ENCODE measurements at regions not wholly inside any gene's neighbourhood (a gene's known extent, or its start where the extent isn't known, plus 50 kb on each side); places are given as distances from the start of the nearest gene placed in this dataset.
"Not testable (repeated sequence)": the region's sequence is repeated elsewhere in the genome, so short reads cannot be mapped to it uniquely, and the experiment has no call there.

- DNase-seq (ENCODE audit: extremely low read depth in 1 of 11, low read depth in 9 of 11, low spot score in 4 of 11): not testable (repeated sequence)
These were observed 135.8 kb downstream of the CCDC74A start for GRCh38 chr2:131663501-131663900.

DNA sequence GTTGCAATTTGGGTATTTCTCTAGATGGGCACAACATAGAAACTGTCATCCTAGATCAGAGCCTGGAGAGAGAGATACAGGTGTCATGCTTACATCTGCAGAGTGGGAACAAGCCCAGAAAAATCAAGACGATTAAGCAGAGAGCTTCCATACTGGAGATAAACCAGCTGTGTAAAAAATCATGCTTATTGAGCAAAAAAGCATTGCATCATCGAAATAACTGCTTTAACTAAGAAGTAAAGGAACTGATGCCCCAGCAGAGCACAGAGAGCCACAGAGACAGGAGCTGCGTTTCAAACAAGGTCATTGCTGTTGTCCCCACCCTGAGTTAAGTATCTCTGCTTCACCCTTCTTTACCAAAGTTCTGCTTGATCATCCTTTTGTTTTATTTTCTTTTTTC is 138.0 kb downstream of the CCDC74A start:
- not testable (repeated sequence) for DNase-seq (ENCODE audit: extremely low read depth in 1 of 11, low read depth in 9 of 11, low spot score in 4 of 11)

GRCh38 chr2:131668794-131669540 is 141.3 kb downstream of the CCDC74A start:
- DNase-seq (ENCODE audit: extremely low read depth in 1 of 11, low read depth in 9 of 11, low spot score in 4 of 11): not testable (repeated sequence)

- not testable (repeated sequence) for DNase-seq (ENCODE audit: extremely low read depth in 1 of 11, low read depth in 9 of 11, low spot score in 4 of 11)
These were observed 144.3 kb downstream of the CCDC74A start for GRCh38 chr2:131671841-131672470.

DNA sequence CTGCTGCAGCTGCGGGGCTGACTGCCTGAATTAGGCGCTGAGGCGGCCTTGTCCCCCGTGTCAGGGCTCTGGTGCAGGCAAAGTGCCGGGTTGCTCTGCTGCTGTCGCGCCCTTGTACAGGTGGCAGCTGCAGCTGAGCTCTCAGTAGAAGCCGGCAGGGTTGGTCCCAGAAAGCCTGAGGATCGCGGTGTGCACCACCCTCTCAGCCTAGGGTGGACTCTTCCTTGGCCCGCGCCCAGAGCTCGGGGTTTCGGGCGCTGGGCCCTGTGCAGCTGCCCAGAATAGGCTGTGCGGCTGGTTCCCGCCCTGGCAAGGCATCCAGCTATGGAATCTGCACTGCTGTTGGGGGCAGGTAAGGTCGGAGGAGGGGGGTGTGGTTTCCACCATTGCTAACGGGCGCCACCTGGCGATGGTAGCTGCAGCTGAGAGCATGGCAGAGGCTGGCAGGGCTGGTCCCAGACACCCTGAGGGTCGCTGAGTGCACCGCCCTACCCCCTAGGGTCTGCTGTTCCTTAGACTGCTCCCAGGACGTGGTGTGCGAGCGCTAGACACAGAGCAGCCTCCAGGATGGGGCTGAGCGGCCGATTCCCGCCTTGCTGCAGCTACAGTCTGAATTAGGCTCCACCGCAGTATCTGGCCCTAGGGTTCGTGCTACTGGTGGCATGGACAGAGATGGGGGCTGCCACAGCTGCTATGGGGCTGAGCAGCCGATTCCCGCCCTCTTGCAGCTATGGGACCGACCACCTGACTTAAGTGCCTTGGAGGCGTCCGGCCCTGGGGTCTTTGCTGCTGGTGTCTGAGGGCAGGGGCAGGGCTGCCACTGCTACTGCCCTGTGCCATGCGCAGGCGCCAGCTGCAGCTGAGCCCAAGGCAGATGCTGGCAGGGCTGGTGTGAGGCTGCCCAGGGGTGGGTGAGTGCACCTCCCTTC is 145.0 kb downstream of the CCDC74A start:
- peak in 5 of 11 donors; percentile 38 to 53 (median 46) for DNase-seq (ENCODE audit: extremely low read depth in 1 of 11, low read depth in 9 of 11, low spot score in 4 of 11)

GRCh38 chr2:131673400-131674173 is 145.9 kb downstream of the CCDC74A start:
- DNase-seq (ENCODE audit: extremely low read depth in 1 of 11, low read depth in 9 of 11, low spot score in 4 of 11): peak in 4 of 11 donors; percentile 38 to 56 (median 49)

GRCh38 chr2:131674174-131674507 is 146.5 kb downstream of the CCDC74A start:
- no peak for DNase-seq (ENCODE audit: extremely low read depth in 1 of 11, low read depth in 9 of 11, low spot score in 4 of 11)

- DNase-seq (ENCODE audit: extremely low read depth in 1 of 11, low read depth in 9 of 11, low spot score in 4 of 11): not testable (repeated sequence)
These were observed 154.0 kb downstream of the CCDC74A start for GRCh38 chr2:131681611-131682121.

DNA sequence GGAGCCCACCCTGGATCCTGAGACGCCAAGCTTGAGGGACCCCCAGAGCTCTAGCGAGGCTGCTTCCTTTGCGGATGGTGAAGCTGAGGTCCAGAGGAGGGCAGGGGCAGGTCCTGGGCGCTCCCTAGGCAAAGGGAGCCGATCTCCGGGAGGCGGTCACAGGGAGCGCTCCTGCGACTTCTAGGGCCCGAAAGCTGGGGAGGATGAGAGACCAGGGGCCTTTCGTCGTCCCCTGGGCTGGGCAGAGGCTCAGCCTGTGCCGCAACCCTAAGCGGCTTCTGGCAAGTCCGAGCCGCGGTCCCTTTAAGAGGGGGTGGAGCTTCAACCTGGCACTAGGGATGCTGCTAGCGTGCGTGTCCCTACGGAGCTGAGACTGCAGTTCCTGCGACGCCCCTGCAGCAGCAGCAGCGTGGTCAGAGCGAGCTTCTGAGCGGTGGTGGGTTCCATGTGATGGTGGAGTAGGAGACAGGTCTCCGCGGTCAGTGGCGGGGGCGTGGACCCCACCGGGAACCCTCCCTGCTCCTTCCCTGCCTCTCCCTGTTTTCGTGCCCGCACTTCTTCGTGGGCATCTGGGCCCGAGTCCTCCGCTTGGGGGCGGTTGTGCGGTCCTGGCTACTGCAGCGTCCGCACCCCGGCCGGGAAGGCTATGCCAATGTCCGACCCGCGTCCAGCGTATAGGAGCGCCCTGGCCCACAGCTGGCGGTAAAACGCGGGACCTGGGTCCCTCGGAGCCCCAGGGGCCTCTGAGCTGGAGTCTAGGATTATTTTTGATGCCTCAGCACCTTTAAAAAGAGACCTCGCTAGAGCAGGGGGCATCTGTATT is 154.6 kb downstream of the CCDC74A start:
- DNase-seq (ENCODE audit: extremely low read depth in 1 of 11, low read depth in 9 of 11, low spot score in 4 of 11): peak in 10 of 11 donors; percentile 59 to 86 (median 68)

DNA sequence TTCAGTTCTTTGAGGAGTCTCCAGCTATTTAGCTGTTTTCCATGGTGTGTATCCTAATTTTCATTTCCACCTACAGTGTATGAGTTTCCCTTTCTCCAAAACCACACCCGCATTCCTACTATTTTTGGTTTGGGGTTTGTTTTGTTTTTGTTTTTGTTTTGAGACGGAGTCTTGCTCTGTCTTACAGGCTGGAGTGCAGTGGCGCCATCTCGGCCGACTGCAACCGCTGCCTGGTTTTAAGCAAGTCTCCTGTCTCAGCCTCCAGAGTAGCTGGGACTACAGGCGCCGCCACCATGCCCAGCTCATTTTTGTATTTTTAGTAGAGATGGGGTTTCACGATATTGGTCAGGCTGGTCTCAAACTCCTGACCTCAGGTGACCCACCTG is 155.2 kb downstream of the CCDC74A start:
- not testable (repeated sequence) for DNase-seq (ENCODE audit: extremely low read depth in 1 of 11, low read depth in 9 of 11, low spot score in 4 of 11)

DNA sequence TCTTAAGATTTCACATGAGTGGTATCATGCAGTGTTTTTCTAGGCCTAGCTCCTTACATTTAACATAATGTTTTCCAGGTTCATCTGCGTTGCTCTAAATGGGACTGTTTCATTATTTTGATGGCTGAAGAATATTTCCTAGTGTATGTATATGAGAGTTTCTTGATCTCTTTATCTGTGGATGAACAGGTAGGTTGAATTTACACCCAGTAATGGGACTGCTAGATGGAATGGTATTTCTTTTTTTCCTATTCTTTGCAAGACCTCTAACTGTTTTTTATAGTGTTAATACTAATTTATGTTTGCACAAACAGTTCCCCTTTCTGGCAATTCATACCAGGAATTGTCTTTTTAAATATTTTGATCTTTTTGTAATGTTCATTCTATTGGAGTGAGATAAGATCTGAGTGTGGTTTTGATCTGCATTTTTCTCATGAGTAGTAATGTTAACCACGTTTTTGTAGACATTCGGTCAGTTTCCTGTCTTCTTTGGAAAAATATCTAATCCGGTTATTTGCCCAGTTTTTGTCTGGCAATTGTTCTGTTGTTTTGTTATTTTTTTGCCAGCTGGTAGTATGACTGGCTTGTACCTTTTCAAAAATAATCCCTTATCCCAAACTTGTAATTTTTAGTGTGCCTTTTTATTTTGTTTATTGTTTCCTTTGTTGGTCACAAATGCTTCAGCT is 157.1 kb downstream of the CCDC74A start:
- not testable (repeated sequence) for DNase-seq (ENCODE audit: extremely low read depth in 1 of 11, low read depth in 9 of 11, low spot score in 4 of 11)

- DNase-seq (ENCODE audit: extremely low read depth in 1 of 11, low read depth in 9 of 11, low spot score in 4 of 11): not testable (repeated sequence)
These were observed 158.6 kb downstream of the CCDC74A start for GRCh38 chr2:131686164-131686893.

- not testable (repeated sequence) for DNase-seq (ENCODE audit: extremely low read depth in 1 of 11, low read depth in 9 of 11, low spot score in 4 of 11)
These were observed 159.2 kb downstream of the CCDC74A start for GRCh38 chr2:131686894-131687238.

DNA sequence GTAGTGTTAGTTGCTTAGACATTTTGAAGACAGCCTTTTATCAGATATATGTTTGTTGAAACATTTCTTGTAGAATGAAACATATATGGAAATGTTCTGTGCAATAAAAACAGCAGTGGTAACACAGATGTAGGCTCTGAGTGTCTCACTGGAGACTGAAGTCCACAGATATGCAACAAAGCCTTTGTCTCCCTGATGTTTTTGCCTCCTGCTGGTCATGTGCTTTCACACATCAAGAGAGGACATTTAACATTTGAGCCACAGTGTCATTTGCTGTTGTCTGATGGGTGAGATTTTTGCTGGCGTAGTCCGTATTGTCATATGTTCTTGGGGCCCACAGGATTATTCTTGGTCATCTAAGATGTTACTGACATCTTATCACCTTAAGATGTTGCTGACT is 161.4 kb downstream of the CCDC74A start:
- not testable (repeated sequence) for DNase-seq (ENCODE audit: extremely low read depth in 1 of 11, low read depth in 9 of 11, low spot score in 4 of 11)

GRCh38 chr2:131711268-131711667 is 183.6 kb downstream of the CCDC74A start:
- not testable (repeated sequence) for DNase-seq (ENCODE audit: extremely low read depth in 1 of 11, low read depth in 9 of 11, low spot score in 4 of 11)

- not testable (repeated sequence) for DNase-seq (ENCODE audit: extremely low read depth in 1 of 11, low read depth in 9 of 11, low spot score in 4 of 11)
These were observed 190.2 kb downstream of the CCDC74A start for GRCh38 chr2:131717907-131718306.

- not testable (repeated sequence) for DNase-seq (ENCODE audit: extremely low read depth in 1 of 11, low read depth in 9 of 11, low spot score in 4 of 11)
These were observed 193.5 kb downstream of the CCDC74A start for GRCh38 chr2:131721163-131721562.

All from renal cortex interstitium (tissue), 11 donors.